ENCODE measurements at regions not wholly inside any gene's neighbourhood (a gene's known extent, or its start where the extent isn't known, plus 50 kb on each side); places are given as distances from the start of the nearest gene placed in this dataset.

DNA sequence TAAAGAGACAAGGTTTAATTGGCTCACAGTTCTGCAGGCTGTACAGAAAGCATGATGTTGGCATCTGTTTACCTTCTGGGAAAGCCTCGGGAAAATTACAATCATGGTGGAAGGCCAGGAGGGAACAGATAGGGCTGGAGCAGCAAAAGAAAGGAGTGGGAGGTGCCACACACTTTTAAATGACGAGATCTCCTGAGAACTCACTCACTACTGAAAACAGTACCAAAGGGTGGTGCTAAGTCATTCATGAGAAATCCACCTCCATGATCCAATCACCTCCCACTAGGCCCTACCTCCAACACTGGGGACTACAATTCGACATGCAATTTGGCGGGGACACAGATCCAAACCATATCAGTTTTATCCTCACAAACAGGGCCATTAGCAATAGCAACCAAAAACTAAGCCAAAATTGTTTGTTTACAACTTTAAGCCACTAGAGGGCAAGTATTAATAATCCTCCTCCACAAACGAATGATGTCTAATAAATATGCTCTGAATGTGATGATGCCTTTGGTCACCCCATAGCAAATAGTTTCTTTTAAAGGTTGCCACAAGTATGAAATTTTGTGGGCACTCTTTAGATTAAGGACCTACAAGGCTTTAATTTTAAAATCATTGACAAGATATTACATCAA, 129.2 kb upstream of the NRBF2 start:
- TF ChIP-seq, protein P1, sequence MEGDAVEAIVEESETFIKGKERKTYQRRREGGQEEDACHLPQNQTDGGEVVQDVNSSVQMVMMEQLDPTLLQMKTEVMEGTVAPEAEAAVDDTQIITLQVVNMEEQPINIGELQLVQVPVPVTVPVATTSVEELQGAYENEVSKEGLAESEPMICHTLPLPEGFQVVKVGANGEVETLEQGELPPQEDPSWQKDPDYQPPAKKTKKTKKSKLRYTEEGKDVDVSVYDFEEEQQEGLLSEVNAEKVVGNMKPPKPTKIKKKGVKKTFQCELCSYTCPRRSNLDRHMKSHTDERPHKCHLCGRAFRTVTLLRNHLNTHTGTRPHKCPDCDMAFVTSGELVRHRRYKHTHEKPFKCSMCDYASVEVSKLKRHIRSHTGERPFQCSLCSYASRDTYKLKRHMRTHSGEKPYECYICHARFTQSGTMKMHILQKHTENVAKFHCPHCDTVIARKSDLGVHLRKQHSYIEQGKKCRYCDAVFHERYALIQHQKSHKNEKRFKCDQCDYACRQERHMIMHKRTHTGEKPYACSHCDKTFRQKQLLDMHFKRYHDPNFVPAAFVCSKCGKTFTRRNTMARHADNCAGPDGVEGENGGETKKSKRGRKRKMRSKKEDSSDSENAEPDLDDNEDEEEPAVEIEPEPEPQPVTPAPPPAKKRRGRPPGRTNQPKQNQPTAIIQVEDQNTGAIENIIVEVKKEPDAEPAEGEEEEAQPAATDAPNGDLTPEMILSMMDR (conservative IDR thresholded peaks at IDR 0.05 in 1 of 2, IDR thresholded peaks at IDR 0.05 in 1 of 2; ENCODE audit: extremely low read depth in 1 of 2, insufficient read depth in 1 of 2, low read depth in 1 of 2, low read length in 2 of 2) = peak; percentile 30 to 40
- TF ChIP-seq EZH2 (IDR thresholded peaks at IDR 0.05; ENCODE audit: borderline replicate concordance, low read length) = no peak

All from mammary epithelial cell (primary cell).